ENCODE measurements at regions not wholly inside any gene's neighbourhood (a gene's known extent, or its start where the extent isn't known, plus 50 kb on each side); places are given as distances from the start of the nearest gene placed in this dataset.

GRCh38 chr3:31164381-31164780 lies 269.9 kb upstream of the GADL1 start:
- no peak for TF ChIP-seq CTCF (IDR thresholded peaks at IDR 0.05; ENCODE audit: insufficient read depth, missing control alignments)
- no peak for DNase-seq (ENCODE audit: insufficient read length, low spot score)
- FAIRE-seq: no peak

- TF ChIP-seq CTCF (IDR thresholded peaks at IDR 0.05; ENCODE audit: insufficient read depth, missing control alignments): no peak
- DNase-seq (ENCODE audit: insufficient read length, low spot score) (no peak), FAIRE-seq (no peak)
Observed at GRCh38 chr3:31165399-31165860, 271.0 kb upstream of the GADL1 start.

GRCh38 chr3:31166249-31166885 lies 271.9 kb upstream of the GADL1 start:
- FAIRE-seq (no peak), DNase-seq (ENCODE audit: insufficient read length, low spot score) (no peak)
- no peak for TF ChIP-seq CTCF (IDR thresholded peaks at IDR 0.05; ENCODE audit: insufficient read depth, missing control alignments)

- DNase-seq (ENCODE audit: insufficient read length, low spot score): no peak
- no peak for TF ChIP-seq CTCF (IDR thresholded peaks at IDR 0.05; ENCODE audit: insufficient read depth, missing control alignments)
- FAIRE-seq: no peak
Observed at GRCh38 chr3:31167666-31168065, 273.2 kb upstream of the GADL1 start.

GRCh38 chr3:31170932-31171670 lies 276.6 kb upstream of the GADL1 start:
- DNase-seq (ENCODE audit: insufficient read length, low spot score) (no peak), FAIRE-seq (no peak)
- TF ChIP-seq CTCF (IDR thresholded peaks at IDR 0.05; ENCODE audit: insufficient read depth, missing control alignments): no peak

GRCh38 chr3:31172336-31172735 lies 277.9 kb upstream of the GADL1 start:
- no peak for DNase-seq (ENCODE audit: insufficient read length, low spot score)
- FAIRE-seq: no peak
- no peak for TF ChIP-seq CTCF (IDR thresholded peaks at IDR 0.05; ENCODE audit: insufficient read depth, missing control alignments)

- TF ChIP-seq CTCF (IDR thresholded peaks at IDR 0.05; ENCODE audit: insufficient read depth, missing control alignments): no peak
- no peak for FAIRE-seq
- no peak for DNase-seq (ENCODE audit: insufficient read length, low spot score)
Observed at GRCh38 chr3:31173118-31173718, 278.8 kb upstream of the GADL1 start.

All from D721Med (cell line).